OCI-LY3 (cell line): ENCODE measurements at regions not wholly inside any gene's neighbourhood (a gene's known extent, or its start where the extent isn't known, plus 50 kb on each side); places are given as distances from the start of the nearest gene placed in this dataset.

ENCODE experiments used
- CTCF ChIP-seq: fragments of 200-600, 300-600 bp; sonication (generic); IDR thresholded peaks from 2 replicates; pipeline ENCODE4 v1.5.1; 2014; ENCODE audit warnings: antibody characterized with exemption, low read length, low read depth
- EZH2phosphoT487 ChIP-seq: fragments of 200-600 bp; shearing (Covaris generic); IDR thresholded peaks from 2 replicates; pipeline ENCODE4 v1.6.1; 2018; ENCODE audit warnings: antibody characterized with exemption, mixed run types, low read depth

- TF ChIP-seq CTCF (no peak), EZH2phosphoT487 (no peak)
Measured at GRCh38 chr3:21297304-21297703, 453.7 kb downstream of the ZNF385D start.
